CD4-positive, alpha-beta T cell treated with Interleukin-10 for 1 hour (primary cell): ENCODE measurements at regions not wholly inside any gene's neighbourhood (a gene's known extent, or its start where the extent isn't known, plus 50 kb on each side); places are given as distances from the start of the nearest gene placed in this dataset.

ENCODE experiments used
- DNase-seq: peaks from one replicate; pipeline ENCODE4 v3.0.0-alpha.2; 2020

- no peak for DNase-seq
Observed at GRCh38 chr2:151078889-151079288, 182.8 kb downstream of the RBM43 start.

- DNase-seq: no peak
Observed at GRCh38 chr2:151071906-151072305, 189.8 kb downstream of the RBM43 start.

DNA sequence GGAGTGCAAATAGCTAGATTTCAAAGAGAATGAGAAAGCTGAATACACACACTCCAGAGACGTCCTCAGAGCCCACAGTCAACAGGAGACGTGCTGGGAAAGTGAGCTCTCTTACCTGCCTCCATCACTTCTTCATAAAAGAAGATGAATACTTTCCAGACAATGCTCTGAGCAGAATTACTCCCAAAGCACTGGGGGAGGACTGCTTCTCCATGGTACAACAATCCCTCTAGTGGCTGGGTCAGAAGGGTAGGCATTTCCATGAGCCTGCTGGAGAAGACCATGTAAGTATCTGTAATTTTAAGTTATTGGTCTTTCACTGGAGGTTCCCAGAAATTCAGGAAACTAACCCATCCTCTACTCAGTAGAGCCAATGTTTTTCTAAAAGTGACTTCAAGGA, 190.3 kb downstream of the RBM43 start:
- DNase-seq: no peak

DNA sequence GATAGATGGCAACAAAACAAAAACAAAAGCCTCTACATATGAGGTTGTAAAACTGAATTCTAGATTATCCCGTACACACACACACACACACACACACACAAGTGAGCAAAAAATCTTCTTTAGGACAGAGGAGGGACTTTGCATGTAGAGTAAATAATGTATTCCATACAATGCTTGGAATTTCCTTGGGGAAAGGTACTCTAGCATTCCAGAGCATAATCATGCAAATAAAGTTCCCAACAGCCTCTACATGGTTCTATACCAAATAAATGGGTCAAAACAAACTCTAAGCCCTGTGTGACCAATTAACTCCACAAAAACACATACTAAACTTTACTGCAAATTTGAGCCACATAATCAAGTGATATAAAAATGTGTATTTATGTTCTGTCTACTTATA, 191.4 kb downstream of the RBM43 start:
- no peak for DNase-seq

DNA sequence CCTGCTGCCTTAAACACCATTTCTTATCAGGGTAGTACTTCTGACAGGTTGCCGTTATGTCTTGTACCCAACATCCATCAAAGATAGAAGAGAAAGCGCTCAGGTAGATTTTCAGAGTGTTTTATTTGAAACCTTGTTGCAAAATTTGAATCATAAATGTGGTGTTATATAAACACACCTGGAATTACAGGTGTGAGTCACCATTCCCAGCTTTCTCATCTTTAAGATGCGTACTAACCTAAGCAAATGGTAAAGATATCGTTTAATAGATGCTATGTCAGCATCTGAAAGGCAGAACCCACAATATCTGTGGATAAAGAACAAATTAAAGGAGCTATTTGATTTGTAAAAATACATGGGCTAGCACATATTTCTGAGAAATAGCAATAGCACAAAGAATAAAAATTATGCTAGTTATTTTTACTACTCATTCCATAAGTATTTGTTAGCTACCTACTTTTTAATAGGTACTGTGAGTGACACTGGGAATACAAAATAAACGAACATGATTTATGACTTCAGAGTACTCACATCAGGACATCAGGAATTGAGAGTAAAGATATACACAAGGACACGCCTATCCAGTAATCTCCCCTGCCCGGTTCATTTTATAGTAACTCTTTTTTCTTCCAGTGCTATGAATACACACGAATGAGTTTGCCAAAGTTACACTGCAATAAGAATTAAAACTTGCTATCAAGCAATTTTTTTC, 193.8 kb downstream of the RBM43 start:
- DNase-seq: no peak

DNA sequence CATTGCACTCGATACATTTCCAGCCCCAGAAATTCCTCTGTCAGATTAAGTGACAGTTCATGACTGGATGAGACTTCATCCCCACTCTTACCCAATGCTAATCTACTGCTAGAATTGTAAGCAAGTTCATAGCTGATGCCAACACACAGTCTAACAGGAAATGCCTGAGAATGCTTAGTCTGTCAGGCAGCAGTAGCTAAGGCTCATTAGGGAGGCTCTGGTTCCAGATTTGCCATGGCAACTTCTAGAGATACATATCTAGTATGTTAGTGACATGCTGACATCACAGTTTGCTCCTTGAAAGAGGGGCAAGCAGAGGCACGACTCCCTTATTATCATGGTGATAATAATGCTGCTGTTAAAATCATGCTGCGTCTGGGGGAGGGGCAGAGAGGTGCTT, 198.4 kb downstream of the RBM43 start:
- DNase-seq: no peak

DNA sequence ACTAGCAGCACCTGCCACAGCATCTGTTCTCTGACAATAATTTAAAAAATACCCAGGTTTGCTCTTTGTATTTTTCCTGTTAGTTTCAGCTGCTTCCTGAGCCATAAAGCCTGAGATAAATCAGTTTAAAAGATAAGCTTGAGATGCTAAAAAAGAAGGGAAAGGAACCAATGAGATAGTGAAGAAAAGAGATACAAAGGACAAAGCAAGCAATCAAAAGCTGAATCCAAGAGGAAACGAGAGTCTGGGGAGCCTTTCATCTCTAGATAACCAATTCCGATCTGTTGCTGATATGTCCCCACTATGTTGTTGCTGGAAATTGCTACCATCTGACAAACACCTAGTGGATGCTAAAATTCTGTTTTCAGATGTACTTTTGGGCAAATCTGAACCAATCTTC, 201.4 kb downstream of the RBM43 start:
- DNase-seq: no peak

DNA sequence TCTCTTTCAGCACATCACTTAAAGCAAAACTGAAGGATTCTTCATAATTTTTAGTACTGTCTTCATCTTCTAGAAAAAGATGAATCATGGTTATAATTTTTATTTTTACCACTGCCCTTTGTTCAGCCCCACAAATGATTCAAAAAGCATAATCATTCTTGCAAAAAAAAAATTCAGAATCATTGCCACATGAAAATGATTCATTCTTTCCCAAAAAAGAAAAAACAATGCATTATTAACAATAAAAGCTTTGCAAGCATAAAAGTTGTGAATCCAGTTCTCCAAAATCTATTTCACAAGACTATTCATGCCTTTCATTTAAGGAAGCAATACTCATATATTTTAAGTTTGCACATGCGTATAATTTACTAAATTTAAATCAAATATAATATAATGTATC, 204.8 kb downstream of the RBM43 start:
- no peak for DNase-seq

DNA sequence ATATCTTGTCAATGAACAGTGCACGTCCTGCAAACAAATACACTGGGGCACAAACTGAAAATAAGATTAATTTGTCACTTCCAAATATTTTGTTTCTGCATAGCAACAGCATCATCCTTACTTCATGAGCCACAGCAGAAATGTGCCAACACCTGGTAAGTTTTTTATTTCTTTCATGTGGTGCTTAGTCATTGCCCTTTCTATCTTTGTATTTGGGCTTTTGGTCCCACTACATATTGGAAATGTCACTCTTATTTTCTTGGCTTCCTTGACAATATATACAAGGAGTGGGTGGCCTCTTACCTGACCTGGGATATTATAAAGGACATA, 208.0 kb downstream of the RBM43 start:
- no peak for DNase-seq

- DNase-seq: no peak
Observed at GRCh38 chr2:151052850-151053660, 208.6 kb downstream of the RBM43 start.

- peak; percentile 50 for DNase-seq
Observed at GRCh38 chr2:151051574-151052220, 210.0 kb downstream of the RBM43 start.

- no peak for DNase-seq
Observed at GRCh38 chr2:151049746-151050145, 211.9 kb downstream of the RBM43 start.

GRCh38 chr2:151048331-151049054, 213.2 kb downstream of the RBM43 start:
- no peak for DNase-seq

DNA sequence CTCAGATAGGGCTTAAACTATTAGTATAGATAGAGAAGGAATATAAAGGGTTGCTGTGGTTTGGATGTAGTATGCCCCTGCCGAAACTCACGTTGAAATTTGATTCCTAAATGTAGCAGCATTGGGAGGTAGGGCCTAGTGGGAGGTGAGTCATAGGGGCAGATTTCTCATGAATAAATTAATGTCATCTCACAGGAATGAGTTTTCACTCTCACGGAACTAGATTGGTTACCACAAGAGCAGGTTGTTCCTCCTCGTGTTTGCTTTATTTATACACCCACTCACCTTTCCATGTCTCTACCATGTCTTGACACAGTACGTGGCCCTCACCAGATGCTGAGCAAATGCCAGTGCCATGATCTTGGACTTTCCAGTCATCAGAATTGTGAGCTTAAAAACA, 218.2 kb downstream of the RBM43 start:
- no peak for DNase-seq

DNA sequence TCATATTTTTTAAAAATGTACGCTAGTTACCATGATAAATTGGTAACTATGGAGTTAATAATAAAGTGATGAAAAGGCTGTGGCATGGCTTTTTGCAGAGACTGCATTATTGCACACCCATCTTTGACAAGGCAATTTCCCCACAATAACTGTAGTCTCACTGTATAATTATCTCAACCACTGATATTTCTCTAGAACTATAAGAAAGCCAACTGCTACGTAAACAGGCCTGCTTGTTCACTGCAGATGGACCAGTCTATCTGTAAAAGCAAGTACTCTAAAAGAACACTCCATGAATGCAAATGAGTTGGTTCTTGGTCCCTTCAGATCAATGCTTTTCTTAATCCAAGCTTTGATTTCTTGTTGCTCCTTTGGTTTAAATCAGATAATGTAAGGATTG, 218.7 kb downstream of the RBM43 start:
- DNase-seq: no peak

GRCh38 chr2:151040039-151040438, 221.6 kb downstream of the RBM43 start:
- DNase-seq: no peak

DNA sequence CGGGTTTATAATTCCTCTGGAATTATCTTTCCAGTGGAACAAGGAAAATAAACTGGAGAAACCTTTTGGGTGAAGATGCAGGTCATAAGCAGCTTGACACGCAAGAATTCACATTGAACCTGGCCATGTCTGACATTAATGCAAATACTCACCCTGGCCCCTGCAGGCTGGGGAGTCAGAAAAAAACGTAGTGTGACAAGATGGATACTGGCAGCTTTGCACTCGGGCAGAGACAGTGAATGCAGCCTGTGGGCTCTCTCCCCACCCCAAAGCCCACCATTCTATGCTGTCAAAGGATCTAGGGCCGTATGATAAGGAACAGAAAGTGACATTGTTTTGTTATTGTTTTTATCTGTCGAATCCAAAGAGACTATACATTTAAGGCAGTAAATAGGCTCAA, 223.1 kb downstream of the RBM43 start:
- no peak for DNase-seq

- no peak for DNase-seq
Observed at GRCh38 chr2:151037434-151037833, 224.2 kb downstream of the RBM43 start.

DNA sequence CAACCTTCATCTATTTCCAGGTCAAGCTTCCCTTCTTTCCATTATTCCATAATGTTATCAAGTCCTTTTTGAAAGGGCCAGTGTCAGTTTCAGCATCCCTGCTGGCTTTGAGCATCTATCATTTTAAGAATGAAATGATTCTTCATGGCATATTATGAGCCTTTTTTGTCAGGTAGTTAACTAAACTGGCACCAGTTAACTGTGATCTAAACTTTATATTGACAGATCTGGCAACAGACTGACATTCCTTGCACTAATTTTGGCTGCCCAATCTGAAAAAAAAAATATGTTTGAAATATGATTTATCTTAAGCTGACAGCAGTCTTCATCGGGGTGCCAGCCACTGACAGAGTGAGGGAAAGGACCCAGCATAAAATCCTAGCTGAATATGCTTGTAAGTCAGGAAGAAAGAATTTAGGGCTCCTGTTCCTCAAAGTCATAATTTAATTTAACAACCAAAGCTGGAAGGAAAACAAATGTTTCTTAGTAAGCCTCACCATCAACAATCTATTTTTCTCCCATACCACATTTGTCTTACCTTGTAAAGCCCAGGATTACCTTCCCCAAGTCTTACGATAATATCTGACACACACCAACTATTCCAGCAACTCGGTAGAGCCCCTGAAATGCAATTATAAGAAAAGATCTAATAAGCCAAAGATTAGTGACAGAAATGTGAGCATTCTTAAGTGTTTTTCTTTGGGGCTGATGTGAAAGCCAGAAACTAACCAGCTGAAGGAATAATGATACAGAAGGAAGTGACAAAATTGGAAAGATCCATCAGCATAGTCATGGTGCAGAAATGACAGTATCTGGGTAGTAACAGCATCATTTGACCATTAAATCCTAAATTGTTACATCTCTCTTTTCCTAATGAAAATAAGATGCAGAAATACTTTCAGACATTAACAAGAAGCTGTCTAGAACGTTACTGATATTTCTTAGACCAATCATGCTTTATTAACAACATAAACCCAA, 228.1 kb downstream of the RBM43 start:
- DNase-seq: no peak

DNA sequence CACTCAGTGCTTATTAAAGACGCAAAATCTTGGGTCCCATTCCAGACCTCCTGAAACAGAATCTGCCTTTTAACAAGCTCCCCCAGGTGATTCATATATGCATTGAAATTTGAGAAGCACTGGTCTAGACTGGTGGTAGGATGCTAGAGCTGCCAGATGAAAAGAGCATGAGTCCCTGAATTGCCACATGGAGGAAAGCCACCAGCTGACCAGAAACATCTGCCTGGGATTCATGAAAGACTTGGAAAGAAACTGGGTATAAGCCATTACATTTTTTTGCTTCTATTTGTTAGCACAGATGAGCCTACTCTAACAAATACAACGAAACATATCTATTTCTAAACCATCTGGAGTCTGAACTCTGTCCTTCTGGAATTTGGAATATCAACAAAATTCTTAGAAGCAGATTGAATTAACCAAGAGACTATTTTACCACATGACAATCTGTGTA, 228.9 kb downstream of the RBM43 start:
- DNase-seq: no peak

DNA sequence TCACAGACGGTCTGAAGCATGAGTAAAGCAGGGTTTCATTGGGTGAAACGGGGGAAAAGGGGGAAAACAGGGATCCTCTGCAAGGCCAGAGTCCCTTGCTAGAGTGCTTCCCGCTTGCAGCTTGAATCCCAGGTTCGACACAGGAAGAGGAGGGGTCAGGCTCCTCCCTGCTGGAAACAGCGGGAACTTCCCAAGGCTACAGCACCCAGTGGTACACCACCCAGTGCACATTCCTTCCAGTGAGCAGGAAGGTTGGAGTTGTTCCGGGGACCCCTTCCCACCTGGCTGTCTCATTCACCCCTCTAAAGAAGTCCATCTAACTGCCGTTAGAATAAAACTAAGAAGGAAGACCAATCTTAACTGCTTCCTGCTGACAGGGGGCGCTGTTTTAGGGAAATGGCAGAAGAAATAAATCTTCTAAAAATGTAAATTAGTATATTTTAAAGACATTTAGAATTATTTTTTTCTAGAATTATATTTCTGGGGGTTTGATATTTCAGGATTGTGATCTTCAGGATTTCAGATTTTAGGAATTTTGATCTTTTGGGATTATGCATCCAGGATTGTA, 230.9 kb downstream of the RBM43 start:
- DNase-seq: no peak
